NCI-H2196 treated with DMSO at 0.1 percent for 48 hours (cell line): ENCODE measurements at regions not wholly inside any gene's neighbourhood (a gene's known extent, or its start where the extent isn't known, plus 50 kb on each side); places are given as distances from the start of the nearest gene placed in this dataset.

Source experiments
- DNase-seq: peaks from one replicate; lab custom pipeline; 2025; ENCODE audit not compliant: unreplicated experiment; lab: John Stamatoyannopoulos, UW

DNA sequence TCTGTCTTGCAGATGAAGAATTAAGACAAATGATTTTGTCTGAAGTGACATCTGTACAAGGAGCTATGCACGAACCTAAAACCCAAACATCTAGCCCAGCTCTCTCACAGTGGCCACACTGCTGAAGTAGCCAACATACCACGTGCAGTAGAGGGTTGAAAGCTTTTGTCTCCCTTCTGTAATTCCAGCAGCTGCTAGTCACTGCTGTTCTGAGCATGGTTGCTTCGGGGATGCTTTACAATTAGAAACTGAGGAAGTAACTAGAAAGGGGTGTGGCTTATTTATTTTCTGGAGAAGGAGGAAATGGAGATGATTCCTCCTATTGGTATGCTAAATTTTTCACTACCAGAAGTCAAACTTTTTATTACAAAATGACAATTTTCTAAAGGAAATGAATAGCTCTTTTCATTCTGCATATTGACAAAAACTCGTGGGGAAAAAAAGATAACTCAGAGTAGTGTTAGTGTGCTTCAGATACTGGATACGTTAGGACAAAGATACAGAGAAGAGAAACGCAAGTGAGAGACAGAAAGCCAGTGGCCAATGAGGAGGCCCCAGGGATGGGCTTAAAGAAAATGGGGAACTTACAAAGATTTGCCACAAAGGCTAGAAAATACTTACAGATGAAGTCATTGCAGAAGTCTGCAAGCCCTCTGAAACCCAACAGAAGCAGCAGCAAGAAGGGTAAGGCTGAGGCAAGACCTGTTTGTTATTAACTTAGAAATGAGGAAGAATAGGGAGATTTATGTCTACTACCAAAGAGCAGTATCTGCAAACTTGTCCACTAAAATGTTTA lies 192.7 kb upstream of the MIR17HG start:
- DNase-seq, result no peak

DNA sequence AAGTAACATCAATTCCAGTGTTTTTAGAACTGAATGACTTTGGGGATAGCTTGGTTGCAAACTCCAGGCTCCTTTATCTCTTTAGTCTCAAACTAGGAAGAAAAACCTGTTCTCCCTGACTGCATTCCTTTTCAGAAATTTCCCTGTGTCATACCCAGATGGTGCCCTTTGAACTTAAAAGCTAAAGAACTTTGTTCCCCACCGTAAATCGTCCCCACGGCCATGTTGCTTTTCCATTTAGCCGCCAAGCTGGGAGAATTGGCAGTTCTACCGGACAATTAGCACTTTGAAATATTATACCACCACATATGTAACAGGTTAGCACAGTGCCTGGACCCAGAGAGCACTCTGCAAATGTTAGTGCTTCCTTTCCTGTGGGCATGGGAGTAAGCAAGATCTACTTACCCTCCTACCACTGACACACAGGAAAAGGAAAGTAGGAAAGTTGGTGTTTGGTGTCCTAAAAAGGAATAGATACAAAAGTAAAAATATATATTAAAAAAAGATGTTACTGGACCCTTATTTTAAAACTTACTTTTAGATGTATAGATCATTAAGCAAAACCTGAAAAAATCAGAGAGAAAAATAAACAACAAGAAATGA lies 191.9 kb upstream of the MIR17HG start:
- DNase-seq, result no peak

DNA sequence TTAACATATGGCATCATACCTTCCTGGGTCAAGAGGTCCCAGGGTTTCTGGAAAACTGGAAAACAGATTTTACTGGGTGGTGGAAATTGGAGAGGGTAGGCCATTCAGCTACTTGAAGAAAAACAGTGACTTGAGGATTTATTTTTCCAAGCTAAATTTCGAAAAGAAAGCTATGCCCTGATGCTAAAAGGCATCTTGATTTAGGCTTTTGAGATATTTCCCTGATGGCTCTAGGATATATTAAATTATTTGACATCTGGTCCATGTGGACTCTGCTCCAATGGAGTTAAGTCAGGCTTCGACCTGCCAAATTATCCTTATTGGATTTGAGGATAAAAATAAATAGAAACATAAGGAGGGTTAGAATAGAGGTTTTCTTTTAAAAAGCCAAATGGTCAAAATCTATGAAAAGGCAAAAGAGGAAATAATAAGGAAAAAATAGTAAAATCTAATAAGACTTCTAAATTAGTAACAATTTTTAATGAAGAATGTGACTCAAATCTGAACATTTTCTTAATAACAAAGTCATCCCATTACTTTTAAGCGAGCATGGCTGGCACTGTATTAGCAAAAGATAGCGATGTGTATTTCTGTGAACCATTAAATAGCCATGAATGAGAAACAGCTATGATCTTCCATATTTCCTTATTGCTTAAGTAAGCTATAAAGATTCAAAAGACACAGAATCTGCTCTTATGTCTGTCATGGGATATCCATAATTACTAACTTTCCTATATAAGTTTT lies 190.0 kb upstream of the MIR17HG start:
- no peak for DNase-seq

DNA sequence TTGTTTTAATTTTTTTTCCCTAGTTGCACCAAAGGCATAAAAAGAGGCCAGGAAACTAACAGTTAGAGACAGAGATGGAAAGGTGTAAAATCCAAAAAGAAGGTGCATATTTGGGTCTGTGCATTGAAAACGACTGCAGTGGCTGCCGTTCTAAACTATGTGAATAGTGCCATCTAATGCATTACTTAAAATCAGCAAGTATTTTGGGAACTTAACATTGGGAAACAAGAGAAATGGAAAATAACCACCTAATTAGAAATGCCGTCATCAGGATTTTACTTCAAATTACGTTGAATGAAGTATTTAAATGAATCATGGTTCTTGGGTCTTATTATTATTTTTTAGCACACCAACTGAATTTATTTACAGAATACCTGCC lies 189.5 kb upstream of the MIR17HG start:
- no peak for DNase-seq

DNA sequence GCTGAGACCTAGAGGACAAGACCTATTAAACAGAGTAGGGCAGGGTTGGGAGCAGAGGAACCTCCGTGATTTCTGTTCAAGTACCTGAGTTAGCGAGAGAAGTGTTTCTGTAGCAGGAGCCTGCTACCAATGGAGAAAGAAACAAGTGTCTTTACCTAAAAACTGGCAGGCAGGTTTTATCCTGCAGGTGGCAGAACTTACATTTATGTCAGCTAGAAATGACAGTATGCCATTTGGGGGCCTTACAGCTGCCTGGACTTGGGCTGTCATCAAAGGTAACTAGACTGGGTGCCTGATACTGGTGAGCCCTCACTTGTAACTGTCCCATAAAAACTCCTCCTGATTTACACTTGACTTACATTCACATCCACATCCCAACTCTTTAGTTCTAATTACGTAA lies 185.3 kb upstream of the MIR17HG start:
- no peak for DNase-seq

DNA sequence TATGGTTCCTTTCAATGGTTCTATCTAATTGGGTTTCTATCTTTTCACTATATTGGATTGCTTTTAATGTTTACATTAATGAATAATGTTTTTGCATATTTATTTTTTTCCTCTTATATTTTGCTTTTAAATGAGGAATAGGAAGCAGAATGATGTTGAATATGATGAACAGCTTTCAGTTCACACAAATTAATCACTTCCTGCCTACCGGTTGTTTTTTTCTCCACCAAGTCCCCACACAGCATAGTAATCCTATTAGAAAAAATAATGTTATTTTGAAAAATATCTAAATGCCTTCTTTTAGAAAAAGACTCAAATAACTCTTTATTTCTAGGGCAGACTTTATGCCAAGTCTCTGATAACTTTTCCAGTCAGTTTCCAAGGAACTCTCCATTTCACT lies 184.9 kb upstream of the MIR17HG start:
- DNase-seq, result no peak

DNA sequence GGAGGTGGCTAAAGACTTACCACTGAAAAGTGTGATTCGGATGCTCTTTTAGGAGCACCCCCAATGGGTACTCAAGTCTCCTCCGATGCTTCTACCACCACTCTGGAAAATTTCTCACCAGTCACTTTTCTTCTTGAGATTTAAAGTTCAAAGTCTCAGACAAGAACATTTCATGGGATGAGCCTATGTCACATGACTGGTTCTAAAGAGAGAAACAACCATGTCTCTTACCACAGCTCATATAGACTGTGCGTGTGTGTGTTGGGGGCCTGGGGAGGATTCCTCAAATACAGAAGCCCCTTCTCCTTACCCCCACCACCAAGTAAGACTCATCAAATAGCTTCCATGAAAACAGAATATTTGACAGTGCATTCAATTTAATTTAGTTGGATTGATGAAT lies 181.7 kb upstream of the MIR17HG start:
- DNase-seq, result no peak

DNA sequence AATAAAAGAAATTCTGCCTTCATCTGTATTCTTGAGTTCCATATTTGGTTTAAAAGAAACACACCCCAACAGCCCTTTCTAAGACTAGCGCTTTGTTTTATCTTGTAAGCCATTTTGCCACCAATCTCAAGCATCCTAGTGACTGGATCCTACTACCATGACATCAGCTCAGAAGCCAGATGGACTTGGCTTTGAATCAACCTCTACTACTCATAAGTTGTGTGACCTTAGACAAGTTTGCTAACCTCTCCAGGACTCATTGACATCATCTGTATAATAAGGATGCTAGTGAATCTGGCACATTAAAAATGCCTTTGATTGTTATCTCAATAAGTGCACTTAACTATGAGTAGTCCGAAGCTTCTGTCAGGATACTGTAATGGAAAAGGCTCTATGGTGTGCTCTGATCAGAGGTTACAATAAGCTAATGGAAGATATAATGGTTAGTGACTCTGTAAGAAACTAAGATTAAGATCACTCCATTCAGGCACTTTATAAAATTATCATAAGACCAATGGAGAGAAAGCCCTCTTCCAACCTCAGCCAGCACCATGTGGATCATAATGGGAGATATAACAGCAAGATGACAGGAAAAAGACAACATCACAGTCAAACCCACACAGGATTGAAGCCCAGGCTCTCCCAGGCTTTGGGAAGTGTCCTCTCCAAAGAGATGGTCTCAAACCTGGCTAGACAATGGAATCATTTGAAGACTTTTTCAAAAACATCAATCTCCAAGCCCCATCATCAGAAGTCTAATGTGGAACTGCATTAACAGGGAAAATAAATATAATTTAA lies 180.6 kb upstream of the MIR17HG start:
- DNase-seq, result no peak

DNA sequence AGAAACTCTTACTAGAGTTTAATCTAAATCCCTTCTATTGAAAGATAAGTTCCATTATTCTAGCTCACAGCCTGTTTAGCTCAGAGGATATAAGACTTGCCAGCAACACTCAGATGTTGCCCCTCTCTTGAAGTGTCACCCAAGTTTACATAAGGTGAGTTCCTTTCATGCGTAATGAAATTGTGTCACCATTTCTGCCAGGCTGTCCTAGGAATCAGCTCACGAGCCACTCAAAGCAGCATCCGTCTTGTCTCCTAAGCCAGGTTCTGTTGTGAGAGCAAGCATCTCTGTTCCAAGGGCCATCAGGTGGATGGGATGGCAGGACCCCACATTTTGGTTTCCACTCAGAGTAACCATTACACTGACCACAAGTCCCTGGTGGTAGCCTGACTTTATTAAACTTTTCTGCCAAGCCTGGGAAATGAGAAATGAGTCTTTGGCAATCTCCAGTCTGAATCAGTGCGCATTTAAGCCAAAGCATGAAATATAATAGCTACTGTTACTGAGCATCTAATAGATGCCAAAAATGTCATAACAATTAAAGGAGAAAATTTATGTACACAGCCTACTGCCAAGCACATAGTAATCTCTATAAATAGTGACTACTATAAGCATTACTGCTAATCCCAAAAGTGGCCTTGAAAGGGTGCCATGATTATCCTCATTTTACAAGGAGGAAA lies 179.6 kb upstream of the MIR17HG start:
- DNase-seq, result no peak

DNA sequence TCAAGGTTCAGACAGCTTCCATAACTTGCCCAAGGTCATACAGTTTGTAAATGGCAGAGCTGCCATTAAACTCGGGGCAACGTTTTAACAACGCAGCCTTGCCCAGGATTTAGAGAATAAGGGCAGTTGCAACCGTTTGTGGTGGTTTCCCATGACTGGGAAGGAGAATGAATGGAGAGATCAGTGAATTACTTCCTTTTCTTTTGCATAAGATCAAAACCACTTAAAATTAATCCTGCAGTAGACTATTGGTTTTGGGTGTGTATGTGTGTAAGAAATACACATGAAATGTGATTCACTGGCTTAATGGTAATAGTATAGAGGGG lies 179.1 kb upstream of the MIR17HG start:
- no peak for DNase-seq

DNA sequence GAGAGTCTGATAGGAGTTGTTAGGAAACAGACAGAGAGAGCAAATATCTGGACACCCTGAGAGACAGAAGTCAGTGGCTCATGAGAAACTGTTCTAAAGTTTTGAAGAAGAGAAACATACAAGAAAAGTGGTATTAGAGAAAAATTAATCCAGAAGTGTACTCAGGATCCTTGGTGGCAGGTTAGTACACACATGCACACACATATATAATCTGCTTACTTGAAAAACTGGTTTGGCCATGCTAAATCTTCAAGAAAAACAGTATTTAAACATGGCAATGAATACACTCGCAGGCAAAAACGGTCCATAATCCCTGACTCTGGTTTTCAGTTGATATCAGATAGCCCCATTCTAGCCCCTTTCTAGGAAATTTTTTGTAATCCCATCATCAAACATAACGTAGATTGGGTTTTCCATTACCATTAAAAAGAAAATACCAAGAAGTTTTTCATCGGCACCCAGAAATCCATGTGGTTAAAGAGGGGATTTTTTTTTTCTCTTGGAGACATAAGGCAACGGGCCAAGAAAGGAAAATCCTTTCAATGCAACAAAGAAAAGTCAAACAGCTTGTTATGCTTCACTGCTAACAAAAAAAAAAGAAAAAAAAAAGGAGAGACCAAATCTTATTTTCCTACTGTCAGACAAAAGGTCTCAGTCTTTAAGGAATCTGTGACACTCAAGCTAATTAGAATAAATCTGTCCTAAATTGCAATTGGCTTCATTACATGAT lies 178.0 kb upstream of the MIR17HG start:
- no peak for DNase-seq

DNA sequence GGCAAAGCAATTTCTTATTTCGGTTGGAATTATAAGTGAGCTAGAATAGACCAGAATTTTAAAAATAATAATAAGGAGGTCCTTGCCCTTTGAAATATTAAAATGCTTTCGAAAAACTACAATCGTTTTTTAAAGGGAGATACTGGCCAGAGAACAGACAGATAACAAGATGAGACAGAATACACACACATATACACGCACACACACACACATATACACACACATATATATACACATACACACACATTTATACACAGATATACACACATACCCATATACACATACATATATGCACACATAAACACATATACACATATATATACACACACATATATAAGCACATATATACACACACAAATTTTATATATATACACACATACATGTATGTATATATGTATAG lies 175.3 kb upstream of the MIR17HG start:
- no peak for DNase-seq

DNA sequence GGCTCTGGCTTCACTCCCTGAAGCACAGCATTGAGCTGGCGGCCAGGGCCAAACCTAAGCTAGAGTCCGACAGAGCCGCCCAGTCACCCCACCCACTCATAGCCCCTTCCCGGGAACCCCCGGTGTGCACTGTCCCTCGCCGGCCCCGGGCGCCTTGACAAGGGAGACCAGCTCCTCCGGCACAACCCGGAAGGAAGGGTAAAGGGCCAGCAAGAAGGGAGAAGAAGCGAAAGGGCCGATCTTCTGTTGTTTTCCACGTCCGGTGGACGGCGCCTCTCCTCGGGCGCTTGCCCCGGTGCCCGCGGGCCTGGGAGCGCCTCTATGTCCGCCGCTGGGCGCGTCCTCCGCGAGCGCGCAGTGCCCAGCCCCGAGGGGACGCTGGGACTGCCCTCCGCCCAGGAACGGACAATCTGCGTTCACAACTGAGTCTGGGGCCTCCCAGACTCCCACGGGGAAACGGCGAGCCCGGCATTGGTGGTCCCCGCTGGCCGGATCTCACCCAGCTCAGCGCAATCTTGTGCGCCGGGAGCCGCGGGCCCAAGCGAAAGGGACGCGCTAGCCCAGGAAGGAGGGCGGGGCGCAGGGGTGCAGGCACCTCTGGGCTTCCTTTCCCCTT lies 172.5 kb upstream of the MIR17HG start:
- no peak for DNase-seq

DNA sequence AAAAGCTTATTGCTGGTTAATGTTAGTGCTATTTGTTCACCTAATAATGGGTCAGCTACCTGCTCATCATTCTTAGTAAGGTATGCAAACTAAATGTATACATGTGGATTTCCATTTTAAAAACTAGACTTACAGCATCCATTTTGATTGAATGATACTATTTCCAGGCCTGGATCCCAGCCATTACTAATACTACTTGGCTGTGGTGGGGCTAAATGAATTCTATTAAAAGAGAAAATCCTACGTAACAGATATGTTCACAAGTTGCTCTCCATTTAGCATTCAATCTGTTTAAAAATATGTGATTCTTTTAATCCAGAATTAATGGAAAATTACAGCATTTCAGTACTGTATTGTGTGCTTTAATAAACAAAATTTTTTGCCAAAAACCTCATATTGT lies 169.4 kb upstream of the MIR17HG start:
- no peak for DNase-seq

DNA sequence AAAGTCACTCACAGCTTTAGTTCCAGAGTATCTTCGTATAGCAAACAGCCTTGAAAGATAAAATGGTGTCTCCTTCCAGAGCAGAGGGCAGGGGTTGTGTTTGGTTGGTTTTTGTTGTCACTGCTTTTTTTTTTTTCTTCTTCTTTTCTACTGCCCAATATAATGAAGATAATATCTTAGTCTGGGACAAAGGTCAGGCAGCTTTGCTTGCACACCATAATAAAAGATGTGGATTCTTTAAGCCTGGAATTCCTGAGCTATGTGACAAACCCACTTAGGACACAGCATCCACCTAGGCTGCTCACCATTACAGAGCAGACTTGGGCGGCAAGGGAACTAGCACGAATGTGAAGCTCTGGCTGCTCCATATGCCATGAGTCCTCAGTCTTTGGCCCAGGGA lies 165.6 kb upstream of the MIR17HG start:
- DNase-seq, result no peak

DNA sequence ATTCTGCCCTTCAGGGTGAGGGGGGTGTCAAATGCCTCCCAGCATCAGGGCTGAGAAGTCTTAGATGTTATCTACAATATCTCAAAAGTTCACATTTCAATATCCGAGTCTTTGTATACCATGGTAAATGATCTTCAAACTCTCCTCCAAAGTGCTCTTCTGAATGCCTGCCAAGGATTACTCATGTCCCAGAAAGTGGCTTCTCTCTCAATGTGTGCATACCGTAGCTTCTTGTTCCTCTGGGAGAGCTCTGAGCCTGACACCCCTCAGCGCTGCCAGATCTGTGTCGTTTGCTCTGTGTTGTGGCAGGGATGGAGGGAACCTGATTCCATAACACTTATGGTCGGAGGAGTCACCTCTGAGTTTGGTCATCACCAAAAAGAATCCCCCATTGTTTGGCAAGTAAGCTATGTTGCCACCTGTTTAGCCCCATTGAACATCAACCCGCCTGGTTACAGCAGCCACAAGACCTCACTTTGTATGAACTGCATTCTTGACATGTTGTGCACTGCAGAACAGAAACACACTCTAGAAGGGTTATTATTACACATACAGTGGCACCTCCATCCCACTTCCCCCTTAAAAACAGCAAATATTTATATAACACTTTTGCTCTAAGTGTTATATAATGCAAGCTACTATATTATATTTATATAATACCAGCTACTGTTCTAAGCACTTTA lies 163.1 kb upstream of the MIR17HG start:
- DNase-seq, result no peak

DNA sequence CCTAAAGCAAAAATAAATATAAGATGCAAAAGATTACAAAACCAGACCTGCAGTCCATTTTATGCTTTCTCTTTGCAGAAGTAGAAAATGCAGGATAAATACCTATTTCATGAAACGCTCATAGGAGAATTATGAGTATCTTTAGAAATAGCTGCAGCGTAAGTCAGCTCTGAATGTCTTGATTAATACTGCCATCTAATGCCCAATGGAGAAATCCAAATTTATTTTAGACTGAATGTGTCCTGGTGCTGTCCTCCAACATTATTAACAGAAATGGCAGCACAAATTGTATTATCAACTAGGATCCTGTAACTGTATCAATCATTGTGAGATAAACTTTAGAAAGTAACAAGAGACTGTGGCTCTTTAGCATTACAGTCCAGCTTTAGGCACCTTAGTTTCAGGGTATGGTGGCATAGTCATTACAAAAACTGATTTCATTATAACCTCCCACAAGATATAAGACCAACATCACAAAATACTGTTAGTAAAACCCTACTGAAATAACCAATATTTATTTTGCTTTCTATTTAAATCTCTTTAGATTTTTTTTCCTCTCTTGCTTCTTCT lies 162.1 kb upstream of the MIR17HG start:
- DNase-seq, result no peak

DNA sequence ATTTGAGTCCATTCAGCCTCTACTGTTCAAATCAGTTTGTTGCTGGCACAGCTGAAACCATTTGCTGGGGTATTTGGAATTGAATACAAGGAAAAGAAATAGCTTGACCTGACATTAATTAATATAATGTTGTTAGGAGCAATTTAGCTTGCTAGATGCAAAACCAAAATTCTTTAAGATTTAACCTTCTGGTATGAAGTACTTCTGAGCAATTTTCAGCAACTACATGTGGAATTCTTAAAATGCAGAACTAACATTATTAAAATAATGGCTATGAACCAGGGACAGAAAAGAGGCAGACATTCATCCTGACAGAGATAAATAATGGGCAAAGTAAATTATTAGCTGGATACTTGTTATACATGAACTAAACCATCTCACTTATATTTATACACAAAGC lies 160.0 kb upstream of the MIR17HG start:
- no peak for DNase-seq

DNA sequence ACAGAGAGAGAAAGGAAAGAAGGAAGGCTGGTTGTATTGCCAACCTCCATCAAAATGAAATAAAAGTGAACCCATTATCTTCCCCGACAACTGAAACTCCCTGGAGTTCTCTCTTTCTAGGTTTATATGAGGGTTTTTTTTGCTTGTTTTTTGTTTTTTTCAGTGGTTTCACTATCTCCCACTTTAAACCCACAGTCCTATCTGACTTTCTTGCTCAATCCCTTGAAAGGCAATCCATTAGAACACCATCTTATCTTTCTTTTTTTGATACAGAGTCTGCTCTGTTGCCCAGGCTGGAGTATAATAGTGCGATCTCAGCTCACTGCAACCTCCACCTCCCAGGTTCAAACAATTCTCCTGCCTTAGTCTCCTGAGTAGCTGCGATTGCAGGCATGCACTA lies 158.0 kb upstream of the MIR17HG start:
- no peak for DNase-seq
